ENCODE measurements at regions not wholly inside any gene's neighbourhood (a gene's known extent, or its start where the extent isn't known, plus 50 kb on each side); places are given as distances from the start of the nearest gene placed in this dataset.

- DNase-seq: no peak
Observed at GRCh38 chr1:99445071-99445470, 180.8 kb downstream of the PLPPR4 start.

- DNase-seq: no peak
Observed at GRCh38 chr1:99445486-99445885, 181.2 kb downstream of the PLPPR4 start.

DNA sequence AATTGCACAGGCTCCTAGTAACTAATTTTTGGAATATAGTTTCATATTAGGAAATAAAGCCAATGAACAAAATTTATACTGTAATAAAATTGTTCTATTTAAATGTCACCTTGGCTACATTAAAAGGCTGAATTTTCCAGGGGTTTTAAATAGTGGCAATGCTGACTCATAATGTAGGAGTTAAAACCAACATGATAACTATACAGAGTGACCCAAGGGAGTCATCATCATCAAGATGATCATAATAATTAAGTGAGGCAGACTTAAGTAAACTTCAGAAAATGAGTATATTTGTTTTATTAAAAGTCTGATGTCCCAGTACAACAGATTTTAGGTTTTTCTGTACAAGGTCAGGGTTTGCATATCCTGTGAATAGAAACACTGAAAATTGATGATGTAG, 183.4 kb downstream of the PLPPR4 start:
- DNase-seq: no peak

GRCh38 chr1:99455760-99456159, 190.2 kb upstream of the PALMD start:
- DNase-seq: no peak

GRCh38 chr1:99456536-99456935, 189.4 kb upstream of the PALMD start:
- no peak for DNase-seq

- no peak for DNase-seq
Observed at GRCh38 chr1:99457381-99458165, 188.3 kb upstream of the PALMD start.

DNA sequence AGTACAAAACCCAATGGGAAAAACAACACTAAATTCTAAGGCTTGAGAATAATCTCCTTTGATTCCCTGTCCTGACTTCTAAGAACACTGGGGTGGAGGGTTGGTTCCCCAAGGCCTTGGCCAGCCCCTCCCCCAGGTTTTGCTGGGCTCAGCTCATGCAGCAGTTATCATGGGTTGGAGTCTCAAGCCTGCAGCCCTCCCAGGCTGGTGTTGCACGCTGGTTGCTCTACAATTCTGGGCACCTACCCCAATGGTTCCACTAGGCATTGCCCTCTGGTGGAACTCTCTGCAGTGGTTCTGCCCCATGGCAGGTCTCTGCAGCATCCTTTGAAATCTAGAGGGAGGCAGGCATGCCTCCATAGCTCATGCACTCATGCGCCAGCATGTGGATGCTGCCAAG, 184.4 kb upstream of the PALMD start:
- DNase-seq: no peak

DNA sequence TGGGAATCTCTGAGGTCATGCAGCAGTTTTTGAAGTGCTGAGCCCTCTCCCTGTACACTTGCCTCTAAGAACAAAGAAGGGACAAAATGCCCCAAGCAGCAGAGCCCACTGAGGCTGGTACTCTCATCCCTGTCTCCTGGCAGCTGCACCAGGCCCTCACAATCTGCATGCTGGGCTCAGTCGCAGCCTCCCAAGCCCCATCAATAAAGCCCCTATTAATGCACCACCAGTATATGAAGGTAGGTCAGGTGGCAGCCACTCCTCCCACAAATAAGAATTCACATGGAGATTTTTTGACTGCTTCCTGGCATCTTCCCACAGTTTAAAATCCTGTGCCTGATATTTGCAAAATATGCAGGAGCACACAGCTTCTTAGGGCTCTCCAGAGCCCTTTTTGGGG, 181.2 kb upstream of the PALMD start:
- no peak for DNase-seq

DNA sequence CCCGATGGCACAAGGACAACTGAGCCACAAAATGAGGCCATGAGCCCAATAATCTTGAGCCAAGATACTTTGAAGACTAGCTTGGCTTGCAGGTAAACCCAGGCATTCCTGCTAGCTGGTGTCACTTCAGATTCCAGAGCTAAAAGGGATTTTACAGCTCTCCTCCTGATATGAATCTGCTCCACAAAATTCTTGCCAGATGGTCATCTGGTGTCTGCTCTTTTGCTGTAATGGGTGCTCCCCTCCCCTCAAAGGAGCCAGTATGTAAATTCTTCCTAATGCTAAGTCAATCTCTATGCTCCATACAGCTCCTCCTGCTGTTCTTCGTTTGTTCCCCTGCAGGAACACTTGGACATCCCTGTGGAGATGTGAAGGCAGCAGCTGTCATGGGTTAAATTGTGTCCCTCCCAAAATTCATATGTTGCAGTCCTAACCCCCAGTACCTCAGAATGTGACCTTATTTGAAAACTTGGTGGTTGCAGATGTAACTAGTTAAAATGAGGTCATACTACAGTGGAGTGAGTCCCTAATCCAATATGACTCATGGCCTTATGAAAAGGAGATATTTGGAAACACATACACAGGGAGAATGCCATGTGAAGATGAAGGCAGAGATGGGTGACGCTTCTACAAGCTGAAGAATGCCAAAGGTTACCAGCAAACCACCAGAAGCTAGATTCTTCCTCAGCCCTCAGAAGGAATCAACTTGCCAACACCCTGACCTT, 180.6 kb upstream of the PALMD start:
- DNase-seq: no peak

DNA sequence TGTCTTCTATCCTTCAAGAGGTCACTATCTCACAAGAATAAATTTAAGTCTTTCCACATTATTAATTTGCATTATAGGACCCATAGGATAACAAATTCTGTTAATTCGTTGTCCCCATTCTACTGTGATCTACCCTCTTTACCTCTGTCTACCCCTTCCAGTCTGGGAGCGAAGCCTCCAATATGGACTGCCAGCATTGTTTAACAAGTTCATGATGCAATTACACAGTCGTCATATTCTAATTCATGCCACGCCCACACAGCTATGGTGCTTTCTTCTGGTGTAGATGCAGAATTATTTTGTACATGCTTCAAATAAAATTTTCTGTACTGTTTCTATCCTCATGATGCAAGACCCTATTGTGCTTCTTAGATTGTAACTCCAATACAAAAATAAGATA, 178.3 kb upstream of the PALMD start:
- DNase-seq: no peak

GRCh38 chr1:99469550-99469971, 176.4 kb upstream of the PALMD start:
- no peak for DNase-seq

DNA sequence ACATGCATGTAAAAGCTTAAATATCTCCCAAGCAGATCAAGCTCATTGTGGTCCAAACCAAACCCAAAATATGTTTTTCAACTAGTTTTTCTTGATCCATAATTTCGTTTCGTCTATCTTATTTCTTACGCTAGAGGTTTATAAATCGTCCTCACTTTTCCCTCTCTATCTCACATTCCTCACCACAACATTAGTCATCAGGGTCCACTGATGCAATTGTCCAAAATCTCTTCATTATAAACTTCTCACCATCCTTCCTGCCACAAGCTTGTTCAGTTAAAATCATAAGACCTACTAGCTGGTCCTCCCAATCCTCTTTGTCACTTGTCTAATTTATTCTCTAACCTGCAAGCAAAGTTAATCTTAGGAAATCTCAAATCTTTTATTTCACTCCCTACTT, 173.0 kb upstream of the PALMD start:
- no peak for DNase-seq

- no peak for DNase-seq
Observed at GRCh38 chr1:99474350-99474893, 171.5 kb upstream of the PALMD start.

DNA sequence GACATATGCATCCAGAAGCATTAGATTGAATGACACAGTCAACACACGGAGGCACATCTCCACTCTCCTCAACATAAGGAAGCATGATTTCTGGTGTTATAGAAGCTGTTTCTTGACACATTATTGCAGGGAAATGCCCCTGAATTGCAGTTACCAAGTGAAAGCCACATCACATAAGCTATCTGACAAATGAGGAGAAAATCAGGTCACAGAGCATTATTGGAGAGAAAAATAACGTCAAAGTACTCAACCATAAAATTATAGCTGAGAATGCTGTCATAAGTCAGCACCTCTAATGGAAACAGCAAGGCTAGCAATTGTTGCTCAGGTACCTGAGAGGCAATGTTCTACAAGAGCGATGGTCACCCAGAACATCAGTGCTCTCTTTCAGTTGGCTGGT, 169.9 kb upstream of the PALMD start:
- DNase-seq: no peak

DNA sequence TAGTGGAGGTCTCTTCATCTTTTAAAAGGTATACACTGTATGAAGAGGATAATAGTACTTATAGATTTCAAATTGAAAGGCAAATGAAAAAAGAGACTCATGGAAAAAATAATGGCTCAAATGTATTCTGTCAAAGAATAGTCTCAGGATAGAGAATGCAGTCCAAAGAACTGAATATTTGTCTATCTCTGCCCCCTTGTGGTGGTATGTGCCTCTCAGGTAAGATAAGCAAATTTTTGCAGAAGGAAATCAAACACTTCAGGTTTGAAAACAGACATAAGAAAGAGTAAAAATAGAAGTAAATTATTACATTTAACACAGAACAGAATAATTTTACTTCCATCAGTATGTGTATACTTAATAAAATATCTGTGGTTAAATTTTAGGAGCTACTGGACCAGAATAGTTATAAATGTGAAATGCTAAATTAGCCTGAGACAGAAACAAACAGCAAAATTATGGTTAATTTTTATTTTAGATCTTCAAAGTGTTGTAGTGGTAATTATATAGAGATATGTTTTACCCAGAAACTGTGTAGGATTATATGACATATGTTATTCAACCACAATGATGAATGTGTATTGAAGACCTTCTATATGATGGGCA, 164.4 kb upstream of the PALMD start:
- DNase-seq: peak; percentile 4 to 54

DNA sequence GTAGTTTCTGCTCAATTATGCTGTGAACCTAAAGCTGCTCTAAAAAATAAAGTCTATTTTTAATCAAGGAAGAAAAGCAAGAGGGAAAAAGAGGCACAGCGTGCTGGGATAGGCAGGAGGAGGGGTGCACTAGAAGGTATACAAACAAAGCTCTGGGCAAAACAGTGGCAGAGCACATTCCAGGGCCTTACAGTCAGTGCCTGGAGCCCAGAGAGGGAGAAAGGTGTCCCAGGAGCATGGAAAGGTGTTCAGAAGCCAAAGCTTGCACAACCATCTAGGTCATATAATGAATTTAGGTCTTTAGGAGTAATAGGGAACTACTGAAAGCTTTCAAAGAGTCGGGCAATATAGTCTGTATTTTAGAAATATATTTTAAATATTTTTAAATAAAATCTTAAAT, 163.6 kb upstream of the PALMD start:
- DNase-seq: no peak

DNA sequence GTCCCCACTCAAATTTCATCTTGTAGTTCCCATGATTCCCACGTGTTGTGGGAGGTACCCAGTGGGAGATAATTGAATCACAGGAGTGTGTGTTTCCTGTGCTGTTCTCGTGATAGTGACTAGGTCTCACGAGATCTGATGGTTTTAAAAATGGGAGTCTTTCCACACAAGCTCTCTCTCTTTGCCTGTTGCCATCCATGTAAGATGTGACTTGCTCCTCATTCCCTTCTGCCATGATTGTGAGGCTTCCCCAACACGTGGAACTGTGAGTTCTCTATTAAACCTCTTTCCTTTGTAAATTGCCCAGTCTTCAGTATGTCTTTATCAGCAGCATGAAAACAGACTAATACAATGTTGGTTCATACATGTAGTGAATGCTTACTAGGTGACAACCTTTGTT, 163.2 kb upstream of the PALMD start:
- no peak for DNase-seq

- DNase-seq: no peak
Observed at GRCh38 chr1:99490031-99490430, 155.9 kb upstream of the PALMD start.

- no peak for DNase-seq
Observed at GRCh38 chr1:99496067-99496466, 149.8 kb upstream of the PALMD start.

DNA sequence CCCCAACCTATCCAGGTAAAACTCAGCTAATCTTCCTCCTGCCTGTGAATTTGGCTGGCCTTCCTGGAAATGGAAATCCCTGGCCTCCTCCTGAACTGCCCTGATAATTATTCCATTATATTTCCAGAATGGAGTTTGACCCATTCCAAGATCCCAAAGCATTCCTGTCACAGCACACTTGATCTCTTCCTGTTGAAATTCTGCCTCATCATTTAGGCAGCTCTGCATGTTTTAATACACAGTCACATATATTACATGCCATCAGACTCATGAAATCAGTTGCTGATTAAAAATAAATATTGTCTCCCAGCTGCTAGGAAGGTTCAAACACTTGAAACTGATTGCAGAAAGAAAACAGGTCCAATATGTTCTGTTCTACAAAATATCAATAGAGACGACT, 148.2 kb upstream of the PALMD start:
- DNase-seq: no peak

GRCh38 chr1:99500541-99500940, 145.4 kb upstream of the PALMD start:
- no peak for DNase-seq

GRCh38 chr1:99501871-99502270, 144.0 kb upstream of the PALMD start:
- DNase-seq: no peak

GRCh38 chr1:99502400-99502799, 143.5 kb upstream of the PALMD start:
- no peak for DNase-seq

- DNase-seq: no peak
Observed at GRCh38 chr1:99503276-99503747, 142.6 kb upstream of the PALMD start.
